ENCODE measurements at regions not wholly inside any gene's neighbourhood (a gene's known extent, or its start where the extent isn't known, plus 50 kb on each side); places are given as distances from the start of the nearest gene placed in this dataset.

DNA sequence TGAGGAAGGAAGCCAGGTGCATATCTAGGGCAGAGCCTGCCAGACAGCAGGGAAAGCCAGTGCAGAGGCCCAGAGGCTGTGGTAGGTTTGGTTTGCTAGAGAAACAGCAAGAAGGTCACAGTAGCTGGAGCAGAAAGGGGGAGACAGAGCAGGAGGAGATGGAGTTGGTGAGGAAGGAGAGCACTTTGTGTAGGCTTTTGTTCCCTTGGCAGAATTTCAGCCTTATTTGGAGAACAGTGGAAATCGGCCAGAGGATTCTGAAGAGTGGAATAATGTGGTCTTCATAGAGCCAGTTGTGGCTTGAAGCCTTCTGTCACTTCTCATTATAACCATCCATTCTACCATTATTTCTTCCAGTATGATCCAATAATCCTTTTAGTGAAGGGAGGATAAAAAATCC lies 212.9 kb upstream of the FAR2 start:
- H3K27ac ChIP-seq, result no peak overlapping the region
- no peak overlapping the region for H3K4me3 ChIP-seq
- H3K9me3 ChIP-seq (ENCODE audit: low read depth), result no peaks in the 10 kb centered on the region
- H3K27me3 ChIP-seq, result no peaks in the 10 kb centered on the region
- H3K36me3 ChIP-seq, result no peaks in the 10 kb centered on the region
- H3K4me1 ChIP-seq (ENCODE audit: low read depth), result no peaks in the 10 kb centered on the region
- TF ChIP-seq CTCF (IDR thresholded peaks at IDR 0.05; ENCODE audit: low read depth, low read length), result no peak
- no peak for DNase-seq (ENCODE audit: low read depth in 1 of 2, low spot score in 1 of 2)

DNA sequence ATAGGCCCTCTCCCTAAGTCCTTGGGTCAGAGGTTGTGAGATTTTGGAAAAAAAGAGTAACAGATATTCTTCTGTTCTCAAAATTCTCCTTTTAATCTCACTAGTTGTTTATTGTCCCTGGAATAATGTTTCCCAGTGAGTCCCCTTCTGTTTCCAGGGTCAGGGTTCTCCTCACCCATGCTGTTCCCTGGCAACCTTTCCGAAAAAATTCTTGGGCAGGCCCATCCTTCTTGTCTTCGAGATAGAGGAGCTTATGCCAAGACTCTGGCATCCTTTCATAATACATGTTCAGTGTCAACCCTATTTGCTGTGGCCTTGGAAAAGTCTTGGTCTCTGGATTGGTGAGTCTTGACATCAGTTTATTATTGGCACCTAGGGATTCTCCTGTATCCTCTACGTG lies 212.4 kb upstream of the FAR2 start:
- Histone ChIP-seq H3K4me3 (no peak overlapping the region), H3K4me1 (ENCODE audit: low read depth) (no peaks in the 10 kb centered on the region), H3K9me3 (ENCODE audit: low read depth) (no peaks in the 10 kb centered on the region), H3K27me3 (no peaks in the 10 kb centered on the region), H3K27ac (no peak overlapping the region), H3K36me3 (no peaks in the 10 kb centered on the region)
- no peak for TF ChIP-seq CTCF (IDR thresholded peaks at IDR 0.05; ENCODE audit: low read depth, low read length)
- no peak for DNase-seq (ENCODE audit: low read depth in 1 of 2, low spot score in 1 of 2)

DNA sequence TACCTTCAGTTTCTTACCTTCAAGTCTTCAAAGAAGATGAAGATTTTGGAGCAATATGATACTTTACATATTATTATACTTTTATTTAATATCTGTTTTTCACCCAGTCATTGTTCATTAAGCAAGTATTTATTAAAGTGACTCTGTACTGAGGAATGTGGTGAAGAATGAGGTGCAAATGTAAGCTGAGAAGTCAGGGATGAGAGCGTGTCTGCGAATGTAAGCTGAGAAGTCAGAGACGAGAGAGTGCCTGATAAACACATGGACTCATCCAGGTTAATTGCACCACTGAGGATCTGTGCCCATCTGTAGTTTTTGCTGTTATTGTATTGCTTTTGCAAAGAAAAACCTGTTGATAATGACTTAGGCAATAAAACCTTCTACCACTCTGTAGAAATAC lies 211.9 kb upstream of the FAR2 start:
- TF ChIP-seq CTCF (IDR thresholded peaks at IDR 0.05; ENCODE audit: low read depth, low read length), result no peak
- DNase-seq (ENCODE audit: low read depth in 1 of 2, low spot score in 1 of 2), result peak in 1 of 2 donors; percentile 49
- no peak overlapping the region for H3K27ac ChIP-seq

GRCh38 chr12:28938056-28938455 lies 211.0 kb upstream of the FAR2 start:
- no peak for TF ChIP-seq CTCF (IDR thresholded peaks at IDR 0.05; ENCODE audit: low read depth, low read length)
- Histone ChIP-seq H3K9me3 (ENCODE audit: low read depth) (no peaks in the 10 kb centered on the region), H3K4me3 (no peak overlapping the region), H3K4me1 (ENCODE audit: low read depth) (no peaks in the 10 kb centered on the region), H3K27ac (no peak overlapping the region), H3K36me3 (no peaks in the 10 kb centered on the region), H3K27me3 (no peaks in the 10 kb centered on the region)
- DNase-seq (ENCODE audit: low read depth in 1 of 2, low spot score in 1 of 2), result no peak

More for the DNA sequence above, 211.9 kb upstream of the FAR2 start:
- Histone ChIP-seq H3K9me3 (ENCODE audit: low read depth) (no peaks in the 10 kb centered on the region), H3K27me3 (no peaks in the 10 kb centered on the region), H3K36me3 (no peaks in the 10 kb centered on the region), H3K4me1 (ENCODE audit: low read depth) (no peaks in the 10 kb centered on the region), H3K4me3 (no peak overlapping the region)

- Histone ChIP-seq H3K36me3 (no peaks in the 10 kb centered on the region), H3K27me3 (no peaks in the 10 kb centered on the region), H3K4me1 (ENCODE audit: low read depth) (no peaks in the 10 kb centered on the region), H3K27ac (no peak overlapping the region), H3K4me3 (no peak overlapping the region), H3K9me3 (ENCODE audit: low read depth) (no peaks in the 10 kb centered on the region)
- TF ChIP-seq CTCF (IDR thresholded peaks at IDR 0.05; ENCODE audit: low read depth, low read length), result no peak
- no peak for DNase-seq (ENCODE audit: low read depth in 1 of 2, low spot score in 1 of 2)
Observed at GRCh38 chr12:28938581-28939235, 210.4 kb upstream of the FAR2 start.
